Endothelial cell of umbilical vein (primary cell): ENCODE measurements at regions not wholly inside any gene's neighbourhood (a gene's known extent, or its start where the extent isn't known, plus 50 kb on each side); places are given as distances from the start of the nearest gene placed in this dataset.

Source experiments
- BruUV-seq: library from RNA; stranded (reverse); fragments of 400-500 nt; replicated peaks from 2 replicates; lab custom pipeline; 2021; lab: Mats Ljungman, UMichigan
- CTCF ChIA-PET: fragments of 300-600, 350-600 bp; sonication (Branson Sonifier 250); formaldehyde crosslinking; loops from one replicate; lab custom pipeline; 2021; ENCODE audit warnings: antibody characterized with exemption, inconsistent platforms; lab: Charles Lee
- POLR2A ChIA-PET: fragments of 300-600, 350-600 bp; sonication (Branson Sonifier 250); formaldehyde crosslinking; loops from one replicate; lab custom pipeline; 2021; ENCODE audit warnings: antibody characterized with exemption, inconsistent platforms; lab: Charles Lee
- DNase-seq: peaks from one replicate; pipeline ENCODE4 v3.0.0-alpha.2; 2011; ENCODE audit warnings: low read depth, low spot score
- FAIRE-seq: peaks from 2 replicates; lab custom pipeline; 2011; peaks lifted over from hg19 to GRCh38; lab: Jason Lieb, UNC
- H2AFZ ChIP-seq: 2 replicates; pipeline ENCODE4 v1.6.0; 2012; ENCODE audit warnings: low read depth, low read length, control low read depth, inconsistent platforms
- H3K27ac ChIP-seq: 2 replicates; pipeline ENCODE4 v1.5.1; 2011; ENCODE audit warnings: low read depth, mild to moderate bottlenecking, control low read depth, low read length, moderate library complexity; ENCODE audit not compliant: insufficient read depth
- H3K27me3 ChIP-seq, 2 experiments: 2 replicates each; pipeline versions ENCODE4 v1.6.0 to v1.6.1; 2011; ENCODE audit warnings: low read length in 2 of 2, mixed read lengths in 1 of 2; ENCODE audit not compliant: control insufficient read depth in 2 of 2, insufficient read depth in 2 of 2
- H3K36me3 ChIP-seq, 2 experiments: 2 replicates in 1 of 2; 3 replicates in 1 of 2; pipeline ENCODE4 v1.5.1; 2011; ENCODE audit warnings: low read length in 2 of 2, mild to moderate bottlenecking in 1 of 2, moderate library complexity in 1 of 2; ENCODE audit not compliant: control insufficient read depth in 2 of 2, insufficient read depth in 2 of 2; ENCODE audit errors: extremely low read depth in 1 of 2
- H3K4me1 ChIP-seq: 3 replicates; pipeline ENCODE4 v1.5.1; 2011; ENCODE audit warnings: mild to moderate bottlenecking, low read length; ENCODE audit not compliant: control insufficient read depth, insufficient read depth; ENCODE audit errors: extremely low read depth
- H3K4me2 ChIP-seq: 2 replicates; pipeline ENCODE4 v1.6.1; 2011; ENCODE audit warnings: low read length, control low read depth, mixed read lengths; ENCODE audit not compliant: insufficient read depth
- H3K4me3 ChIP-seq, 3 experiments: fragments of 200-600 bp in 1 of 3; sonication (generic), shearing (Covaris generic) in 1 of 3; replicated peaks in 1 of 3; 2 replicates each; pipeline ENCODE4 v1.5.1; 2011 to 2016; ENCODE audit warnings: control low read depth in 3 of 3, low read length in 3 of 3, mild to moderate bottlenecking in 2 of 3, inconsistent platforms in 1 of 3, low read depth in 1 of 3, moderate library complexity in 1 of 3; ENCODE audit not compliant: insufficient read depth in 1 of 3
- H3K79me2 ChIP-seq: 2 replicates; pipeline ENCODE4 v1.6.0; 2012; ENCODE audit warnings: low read length, inconsistent platforms; ENCODE audit not compliant: control insufficient read depth, insufficient read depth
- H3K9ac ChIP-seq: replicated peaks from 2 replicates; pipeline ENCODE3; 2011; ENCODE audit warnings: low read length, control low read depth; ENCODE audit not compliant: insufficient read depth; ENCODE audit errors: extremely low read depth
- H3K9me1 ChIP-seq: replicated peaks from 3 replicates; pipeline ENCODE4 v1.6.0; 2011; ENCODE audit warnings: mild to moderate bottlenecking, low read length; ENCODE audit not compliant: control insufficient read depth, insufficient read depth; ENCODE audit errors: extremely low read depth
- H3K9me3 ChIP-seq: replicated peaks from 2 replicates; pipeline ENCODE4 v1.5.1; 2012; ENCODE audit warnings: low read length, inconsistent platforms; ENCODE audit not compliant: control insufficient read depth, insufficient read depth
- H4K20me1 ChIP-seq: replicated peaks from 2 replicates; pipeline ENCODE3; 2011; ENCODE audit warnings: mild to moderate bottlenecking, low read length; ENCODE audit not compliant: control insufficient read depth, insufficient read depth; ENCODE audit errors: extremely low read depth
- EZH2 ChIP-seq: IDR thresholded peaks from 2 replicates; pipeline ENCODE4 v1.6.1; 2012; ENCODE audit warnings: borderline replicate concordance, low read depth, mild to moderate bottlenecking, moderate library complexity, low read length, inconsistent platforms; ENCODE audit not compliant: severe bottlenecking
- FOS ChIP-seq: IDR thresholded peaks from 2 replicates; pipeline ENCODE4 v1.6.1; 2011; ENCODE audit warnings: mild to moderate bottlenecking, low read length, moderate library complexity, borderline replicate concordance; ENCODE audit not compliant: insufficient read depth
- GATA2 ChIP-seq: IDR thresholded peaks from 2 replicates; pipeline ENCODE4 v1.7.0; 2011; ENCODE audit warnings: low read depth, mild to moderate bottlenecking, moderate library complexity, mixed read lengths, low read length; ENCODE audit not compliant: insufficient read length, insufficient read depth
- JUN ChIP-seq: IDR thresholded peaks from 2 replicates; pipeline ENCODE4 v1.6.1; 2011; ENCODE audit warnings: borderline replicate concordance, low read depth; ENCODE audit not compliant: insufficient read length, insufficient read depth
- MYC ChIP-seq: IDR thresholded peaks from one replicate; pipeline ENCODE4 v1.6.1; 2011; ENCODE audit warnings: mild to moderate bottlenecking, low read depth, low read length
- POLR2A ChIP-seq: IDR thresholded peaks from 2 replicates; pipeline ENCODE4 v1.6.1; 2012; ENCODE audit warnings: low read depth, mild to moderate bottlenecking, control low read depth, low read length
- POLR2AphosphoS5 ChIP-seq: IDR thresholded peaks from 2 replicates; pipeline ENCODE4 v1.6.1; 2012; ENCODE audit warnings: low read depth, mild to moderate bottlenecking, control low read depth, low read length, moderate library complexity; ENCODE audit not compliant: insufficient read depth
- dilution Hi-C: fragments of 300-500 bp; cut with MboI; formaldehyde crosslinking; loops from one replicate; pipeline ENCODE4 v1.15.0; 2019; ENCODE audit warnings: low sequenced_read_pairs; ENCODE audit not compliant: extremely low pct_ligation_motif_present
- intact Hi-C: fragments of 100-400 bp; cut with micrococcal nuclease; formaldehyde crosslinking; loops from one replicate; pipeline ENCODE4 v1.10.0; 2022
- TF ChIP-seq, protein P1 (sequence below): IDR thresholded peaks from 2 replicates; pipeline ENCODE4 v1.6.1; 2011; ENCODE audit not compliant: insufficient read depth, insufficient read length
- TF ChIP-seq, protein P2 (sequence below), 2 donors: IDR thresholded peaks; 1 replicate in 1 of 2; 2 replicates in 1 of 2; pipeline ENCODE4 v1.5.1; 2011; ENCODE audit warnings: low read length in 2 of 2, mild to moderate bottlenecking in 2 of 2, moderate library complexity in 2 of 2, control low read depth in 1 of 2, inconsistent platforms in 1 of 2, low read depth in 1 of 2; ENCODE audit not compliant: insufficient read depth in 1 of 2; ENCODE audit errors: extremely low read depth in 1 of 2

DNA sequence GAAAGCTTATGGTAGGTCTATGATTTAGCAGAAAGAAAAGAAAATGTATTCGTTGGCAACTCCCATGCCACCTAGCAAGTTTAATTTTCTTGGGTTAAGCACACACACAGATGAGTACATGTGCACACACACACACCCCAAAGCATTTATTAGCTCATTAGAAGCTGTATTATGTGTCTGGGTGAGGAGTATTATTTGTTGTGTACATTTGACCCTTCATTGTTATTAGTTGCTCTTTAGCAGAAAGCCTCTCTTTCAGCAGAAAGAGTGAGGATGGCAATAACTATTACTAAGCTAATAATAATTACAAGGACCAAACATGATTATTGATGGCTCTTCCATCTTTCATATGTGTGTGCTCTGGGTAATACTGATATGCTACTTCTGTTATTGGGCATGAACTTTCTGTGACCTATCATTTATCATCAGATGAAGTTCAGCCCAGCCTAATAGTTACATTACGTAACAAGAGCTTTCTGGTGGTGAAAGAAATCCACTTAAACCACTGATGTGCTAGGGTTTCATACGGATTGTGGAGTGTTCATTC is 177.4 kb upstream of the OBI1 start:
- POLR2A ChIA-PET, result no interaction called here
- no TSS peak for BruUV-seq

More for the DNA sequence above, 177.4 kb upstream of the OBI1 start:
- intact Hi-C loops, result no loop called here
- H3K27ac ChIP-seq, result no peak overlapping the region
- no peak for FAIRE-seq
- H3K36me3 ChIP-seq, result no peaks in the 10 kb centered on the region
- H3K9ac ChIP-seq, result no peak overlapping the region
- dilution Hi-C loops, result no loop called here
- no peaks in the 10 kb centered on the region for H3K9me3 ChIP-seq
- CTCF ChIA-PET, result no interaction called here
- H3K9me1 ChIP-seq, result no peaks in the 10 kb centered on the region
- H3K4me1 ChIP-seq, result no peaks in the 10 kb centered on the region
- no peak overlapping the region for H3K4me2 ChIP-seq
- no peaks in the 10 kb centered on the region for H3K27me3 ChIP-seq
- H3K4me3 ChIP-seq, result no peak overlapping the region
- no peak for DNase-seq
- H3K79me2 ChIP-seq, result no peaks in the 10 kb centered on the region
- no peaks in the 10 kb centered on the region for H4K20me1 ChIP-seq
- H2AFZ ChIP-seq, result no peak overlapping the region
- TF ChIP-seq, protein P1, sequence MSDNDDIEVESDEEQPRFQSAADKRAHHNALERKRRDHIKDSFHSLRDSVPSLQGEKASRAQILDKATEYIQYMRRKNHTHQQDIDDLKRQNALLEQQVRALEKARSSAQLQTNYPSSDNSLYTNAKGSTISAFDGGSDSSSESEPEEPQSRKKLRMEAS, result no peak
- TF ChIP-seq POLR2A (no peak), POLR2AphosphoS5 (no peak), JUN (no peak), GATA2 (no peak), EZH2 (no peak), FOS (no peak), MYC (no peak)
- TF ChIP-seq, protein P2, sequence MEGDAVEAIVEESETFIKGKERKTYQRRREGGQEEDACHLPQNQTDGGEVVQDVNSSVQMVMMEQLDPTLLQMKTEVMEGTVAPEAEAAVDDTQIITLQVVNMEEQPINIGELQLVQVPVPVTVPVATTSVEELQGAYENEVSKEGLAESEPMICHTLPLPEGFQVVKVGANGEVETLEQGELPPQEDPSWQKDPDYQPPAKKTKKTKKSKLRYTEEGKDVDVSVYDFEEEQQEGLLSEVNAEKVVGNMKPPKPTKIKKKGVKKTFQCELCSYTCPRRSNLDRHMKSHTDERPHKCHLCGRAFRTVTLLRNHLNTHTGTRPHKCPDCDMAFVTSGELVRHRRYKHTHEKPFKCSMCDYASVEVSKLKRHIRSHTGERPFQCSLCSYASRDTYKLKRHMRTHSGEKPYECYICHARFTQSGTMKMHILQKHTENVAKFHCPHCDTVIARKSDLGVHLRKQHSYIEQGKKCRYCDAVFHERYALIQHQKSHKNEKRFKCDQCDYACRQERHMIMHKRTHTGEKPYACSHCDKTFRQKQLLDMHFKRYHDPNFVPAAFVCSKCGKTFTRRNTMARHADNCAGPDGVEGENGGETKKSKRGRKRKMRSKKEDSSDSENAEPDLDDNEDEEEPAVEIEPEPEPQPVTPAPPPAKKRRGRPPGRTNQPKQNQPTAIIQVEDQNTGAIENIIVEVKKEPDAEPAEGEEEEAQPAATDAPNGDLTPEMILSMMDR (IDR thresholded peaks at IDR 0.05; ENCODE audit: extremely low read depth in 1 of 2, insufficient read depth in 1 of 2, low read depth in 1 of 2, low read length in 2 of 2), result no peak
